DMS 273 treated with DMSO at 0.1 percent for 48 hours (cell line): ENCODE measurements at regions not wholly inside any gene's neighbourhood (a gene's known extent, or its start where the extent isn't known, plus 50 kb on each side); places are given as distances from the start of the nearest gene placed in this dataset.
"Not testable (repeated sequence)": the region's sequence is repeated elsewhere in the genome, so short reads cannot be mapped to it uniquely, and the experiment has no call there.

Experiments used
- DNase-seq: peaks from one replicate; lab custom pipeline; 2025; lab: John Stamatoyannopoulos, UW

DNA sequence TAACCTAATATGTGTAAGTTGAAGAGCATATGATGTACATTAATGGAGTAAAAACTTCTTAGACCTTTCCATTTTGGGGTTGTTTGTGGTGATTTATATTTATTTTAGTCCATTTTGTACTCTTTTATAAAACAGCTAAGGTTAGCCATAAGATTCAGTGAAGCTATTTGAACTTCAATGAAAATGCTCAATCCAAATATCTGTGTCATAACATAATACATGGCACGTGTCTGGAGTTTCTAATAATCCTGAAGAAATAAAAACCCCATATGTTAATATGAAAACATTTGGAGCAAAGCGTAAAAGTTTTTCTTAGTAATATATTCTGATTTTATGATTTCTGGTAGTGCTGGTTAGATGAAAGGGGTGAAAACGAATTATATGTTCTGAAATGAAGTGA is 1729.7 kb downstream of the PCDH9 start:
- DNase-seq: no peak

DNA sequence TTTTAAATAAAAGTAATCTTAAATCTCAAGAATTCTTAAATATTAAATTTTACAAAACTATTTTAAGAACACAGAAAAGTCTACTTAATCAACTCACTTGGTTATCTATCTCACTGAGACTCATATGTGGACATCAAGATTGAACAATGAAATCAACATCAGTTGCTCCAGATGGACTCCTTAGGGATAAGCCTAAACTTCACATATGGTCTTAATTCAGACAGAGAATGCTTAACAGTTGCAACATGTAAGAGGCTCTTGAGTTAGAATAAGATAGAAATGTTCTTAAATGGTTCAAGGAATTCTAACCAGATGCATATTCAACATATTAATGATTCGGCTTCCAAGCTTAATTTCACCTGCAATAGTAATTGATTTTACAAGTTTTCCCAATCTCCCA is 1730.9 kb downstream of the PCDH9 start:
- no peak for DNase-seq

DNA sequence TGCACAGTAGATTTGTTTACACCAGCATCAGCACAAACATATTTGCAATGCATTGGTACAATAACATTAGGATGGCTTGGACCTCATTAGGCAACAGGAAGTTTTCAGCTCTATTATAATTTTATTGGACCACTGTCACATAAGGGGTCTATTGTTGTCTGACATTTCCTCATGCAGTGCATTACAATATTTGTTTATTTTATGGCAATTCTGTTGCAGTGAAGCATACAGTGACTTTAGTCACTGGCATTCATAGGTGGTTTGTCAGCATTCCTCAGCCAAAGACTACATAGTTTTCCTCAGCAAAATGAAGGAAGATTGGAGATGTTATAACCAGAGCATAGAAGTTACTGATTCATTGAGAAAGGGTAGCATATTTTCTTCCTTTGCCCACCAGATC is 1732.9 kb downstream of the PCDH9 start:
- DNase-seq: no peak

DNA sequence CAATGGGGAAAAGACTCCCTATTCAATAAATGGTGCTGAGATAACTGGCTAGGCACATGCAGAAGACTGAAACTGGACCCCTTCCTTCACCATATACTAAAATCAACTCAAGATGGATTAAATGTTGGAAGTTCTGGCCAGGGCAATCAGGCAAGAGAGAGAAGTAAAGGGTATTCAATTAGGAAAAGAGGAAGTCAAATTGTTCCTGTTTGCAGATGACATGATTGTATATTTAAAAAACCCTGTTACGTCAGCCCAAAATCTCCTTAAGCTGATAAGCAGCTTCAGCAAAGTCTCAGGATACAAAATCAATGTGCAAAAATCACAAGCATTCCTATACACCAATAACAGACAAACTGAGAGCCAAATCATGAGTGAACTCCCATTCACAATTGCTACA is 1739.4 kb downstream of the PCDH9 start:
- not testable (repeated sequence) for DNase-seq

DNA sequence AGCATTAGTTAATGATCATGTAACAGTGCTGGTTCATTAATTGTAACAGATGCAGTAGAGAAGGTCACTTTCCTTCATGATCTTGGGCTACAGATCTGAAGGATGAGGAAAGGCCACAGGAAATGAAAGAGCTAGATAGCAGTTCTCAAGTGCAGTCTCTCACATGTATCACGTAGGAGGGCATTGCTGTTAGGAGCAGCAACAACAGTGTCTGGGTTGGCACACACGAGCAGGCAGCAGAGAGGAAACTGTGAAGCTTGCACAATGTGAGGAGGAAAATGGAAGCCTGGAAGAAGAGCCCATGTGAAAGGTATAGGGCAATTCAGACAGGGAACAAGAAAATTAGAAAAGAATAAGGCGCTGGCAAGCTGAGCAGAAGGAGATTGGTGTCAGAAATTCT is 1741.5 kb downstream of the PCDH9 start:
- no peak for DNase-seq

DNA sequence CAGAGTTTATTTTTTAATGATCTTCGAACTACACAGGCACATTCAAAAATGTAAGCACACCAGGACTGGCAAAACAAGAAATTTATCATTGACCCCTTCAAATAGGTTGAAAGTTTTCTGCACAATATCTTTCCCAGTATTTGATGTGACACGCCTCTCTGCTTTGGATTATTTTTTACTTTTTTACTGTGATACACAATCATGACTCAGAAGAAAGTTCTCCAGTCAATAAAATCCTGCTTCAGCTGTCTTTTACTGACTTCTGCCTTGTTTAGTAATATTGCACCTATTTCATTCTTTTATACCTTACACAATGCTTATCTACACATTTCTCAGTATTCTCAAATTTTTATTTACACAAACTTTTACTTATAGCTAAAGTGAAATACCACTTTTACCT is 1750.4 kb downstream of the PCDH9 start:
- DNase-seq: no peak

DNA sequence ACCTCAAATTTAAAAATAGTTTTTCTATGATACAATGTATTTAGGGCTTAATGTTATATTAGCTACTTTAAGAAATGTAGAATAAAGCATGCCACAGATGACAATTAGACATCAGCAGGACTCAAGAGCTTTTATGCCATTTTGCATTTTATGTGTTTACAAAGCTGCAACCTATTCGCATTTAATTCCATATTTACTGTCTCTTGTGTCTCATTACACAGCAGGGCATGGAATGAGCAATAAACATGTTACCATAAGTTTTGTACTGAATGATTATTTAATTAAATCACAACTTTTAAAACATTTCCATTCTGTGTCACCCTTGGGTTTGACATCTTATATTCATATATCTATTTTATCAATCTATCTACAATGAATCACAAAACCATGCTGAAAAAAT is 1756.9 kb downstream of the PCDH9 start:
- DNase-seq: no peak

DNA sequence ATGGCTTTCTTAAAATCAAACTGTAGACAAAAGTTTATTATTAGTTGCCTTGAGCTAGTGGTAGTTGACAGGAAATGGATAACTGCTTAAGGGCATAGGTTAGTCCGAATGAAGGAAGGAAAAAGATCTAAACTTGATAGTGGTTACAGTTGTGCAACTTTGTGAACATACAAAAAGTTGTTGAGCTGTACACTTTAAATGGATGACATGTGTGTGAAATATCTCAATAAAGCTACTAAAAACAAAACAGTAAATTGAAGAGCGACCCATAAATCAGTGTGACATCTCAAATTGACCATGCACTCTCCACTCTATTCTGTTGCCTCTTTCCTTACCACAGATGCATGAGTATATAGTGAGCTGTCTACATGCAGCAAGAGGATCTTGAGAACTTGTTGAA is 1757.8 kb downstream of the PCDH9 start:
- DNase-seq: no peak

DNA sequence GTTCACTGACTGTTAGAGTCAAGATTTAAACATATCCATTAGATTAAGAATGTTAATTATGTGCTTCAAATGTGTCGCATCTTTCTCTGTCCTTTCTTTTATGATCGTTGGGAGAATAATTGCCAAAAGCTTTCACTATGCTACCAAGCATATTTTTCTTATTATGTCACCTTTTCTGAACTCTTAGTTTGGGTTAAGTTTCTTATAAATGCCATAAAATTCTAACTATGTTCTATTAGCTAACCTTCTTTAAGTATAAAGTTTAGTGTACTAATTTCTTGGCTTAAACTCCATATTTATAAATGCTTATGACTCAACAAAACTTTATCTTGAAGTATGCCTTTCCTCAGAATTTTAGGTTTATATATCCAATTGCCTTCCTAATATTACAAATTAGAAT is 1759.4 kb downstream of the PCDH9 start:
- no peak for DNase-seq

DNA sequence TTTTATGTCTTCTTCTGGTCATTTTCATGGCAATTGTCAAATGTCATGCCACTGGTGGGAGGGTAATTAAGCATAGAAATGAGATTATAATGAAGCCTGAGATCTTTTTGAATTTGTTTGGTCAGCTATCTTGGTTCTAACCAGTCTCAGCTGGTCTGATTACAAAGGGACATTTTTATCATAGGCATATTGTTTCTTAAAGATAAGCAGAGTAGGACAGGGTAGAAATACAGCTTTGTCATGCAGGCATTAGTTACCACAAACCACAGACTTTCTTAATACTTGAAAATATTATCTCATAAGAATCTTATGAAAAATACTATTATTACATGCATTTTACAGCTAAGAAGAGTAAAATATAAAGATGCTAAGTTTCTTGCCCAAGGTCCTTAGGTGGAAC is 1761.5 kb downstream of the PCDH9 start:
- no peak for DNase-seq

DNA sequence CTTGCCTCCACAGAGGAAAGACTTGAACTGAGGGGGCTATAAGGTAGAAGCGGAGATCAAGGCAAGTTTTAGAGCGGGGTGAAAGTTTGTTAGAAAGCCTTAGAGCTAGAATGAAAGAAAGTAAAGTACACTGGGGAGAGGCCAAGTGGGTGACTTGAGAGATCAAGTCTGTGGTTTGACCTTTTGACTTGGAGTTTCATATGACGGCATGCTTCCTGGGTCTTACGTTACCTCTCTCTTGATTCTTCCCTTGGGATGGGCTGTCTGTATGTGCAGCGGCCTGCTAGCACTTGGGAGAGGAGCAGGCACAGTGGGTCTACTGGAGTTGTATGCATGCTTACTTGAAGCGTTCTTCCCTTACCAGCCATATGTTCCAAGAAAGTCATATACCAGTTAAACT is 1768.5 kb downstream of the PCDH9 start:
- DNase-seq: no peak

DNA sequence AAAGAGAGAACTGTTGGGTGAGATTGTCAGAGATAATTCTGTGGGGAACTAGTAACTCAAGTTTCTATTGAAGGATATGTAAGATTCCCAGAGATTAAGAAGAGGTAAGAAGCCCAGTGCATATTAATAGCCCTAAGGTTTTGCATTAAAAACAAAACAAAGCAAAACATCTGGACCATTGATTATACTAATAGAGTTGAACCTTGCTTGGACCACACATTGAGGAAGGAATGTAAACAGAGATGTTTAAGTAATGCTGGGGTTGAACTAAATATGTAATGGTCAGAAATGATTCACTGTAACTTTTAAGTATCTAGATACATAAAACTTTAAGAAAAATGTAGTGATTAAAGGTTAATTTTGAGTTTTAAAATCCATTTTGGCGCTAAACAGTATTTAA is 1770.0 kb downstream of the PCDH9 start:
- no peak for DNase-seq

DNA sequence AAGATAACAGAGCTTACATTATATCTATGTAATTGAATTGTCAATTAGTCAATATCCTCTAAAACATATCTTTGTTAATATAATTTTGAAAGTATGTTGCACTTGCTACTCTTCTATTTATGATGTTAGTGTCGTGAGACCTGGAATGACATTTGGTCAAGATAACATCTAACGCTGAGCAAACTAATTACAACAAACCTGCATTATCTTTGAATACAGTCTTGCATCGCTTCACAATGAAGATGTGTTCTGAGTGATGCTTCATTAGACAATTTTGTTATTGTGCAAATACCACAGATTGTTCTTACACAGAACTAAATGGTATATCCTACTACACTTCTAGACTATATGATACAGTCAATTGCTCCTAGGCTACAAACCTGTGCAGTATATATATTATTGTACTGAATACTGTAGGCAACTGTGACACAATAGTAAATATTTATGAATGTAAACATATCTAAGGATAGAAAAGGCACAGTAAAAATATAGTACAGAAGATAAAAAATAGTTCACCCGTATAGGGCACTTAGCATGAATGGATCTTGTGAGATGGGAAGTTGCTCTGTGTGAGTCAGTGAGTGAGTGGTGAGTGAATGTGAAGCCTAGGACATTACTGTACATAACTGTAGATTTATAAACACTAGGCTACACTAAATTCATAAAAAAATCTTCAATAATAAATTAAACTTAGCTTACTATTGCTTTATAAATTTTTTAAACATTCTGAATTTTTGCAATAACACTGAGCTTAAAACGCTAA is 1773.8 kb downstream of the PCDH9 start:
- no peak for DNase-seq

DNA sequence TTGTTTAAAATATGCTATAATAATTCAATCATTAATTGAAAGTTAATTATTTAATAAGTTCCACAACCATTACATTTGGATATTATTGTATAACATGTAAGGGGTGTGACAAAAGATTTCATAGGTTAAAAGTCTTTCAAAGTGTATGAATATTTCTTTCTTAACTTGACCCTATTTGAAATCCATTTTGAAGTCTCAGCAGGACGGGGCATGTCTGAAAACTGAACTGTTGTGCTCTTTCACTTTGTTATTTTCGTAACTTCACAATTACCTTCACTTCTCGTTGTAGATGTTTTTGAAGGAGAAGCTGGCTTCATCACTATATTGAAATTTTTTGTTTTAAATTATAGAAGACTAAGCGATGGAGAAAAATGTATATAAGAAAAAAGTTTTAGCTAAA is 1775.7 kb downstream of the PCDH9 start:
- no peak for DNase-seq

DNA sequence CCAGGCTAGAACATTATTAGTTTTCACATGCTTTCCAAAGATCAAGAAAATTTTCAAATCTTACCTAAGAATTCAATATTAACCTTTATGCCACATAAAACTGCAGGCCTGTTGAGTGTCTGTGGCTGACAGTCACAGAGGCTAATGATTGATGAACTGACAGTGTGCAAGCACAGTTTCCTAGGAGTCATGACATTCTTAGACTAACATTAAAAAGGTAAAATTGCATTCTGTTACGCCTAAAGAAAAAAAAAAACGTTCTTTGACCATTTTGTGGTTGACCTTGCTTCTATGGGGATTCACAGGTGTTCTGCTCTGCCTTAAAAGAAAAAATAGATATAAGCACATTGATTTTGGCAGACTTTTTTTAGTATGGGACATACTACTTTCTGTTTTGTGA is 1776.2 kb downstream of the PCDH9 start:
- no peak for DNase-seq

DNA sequence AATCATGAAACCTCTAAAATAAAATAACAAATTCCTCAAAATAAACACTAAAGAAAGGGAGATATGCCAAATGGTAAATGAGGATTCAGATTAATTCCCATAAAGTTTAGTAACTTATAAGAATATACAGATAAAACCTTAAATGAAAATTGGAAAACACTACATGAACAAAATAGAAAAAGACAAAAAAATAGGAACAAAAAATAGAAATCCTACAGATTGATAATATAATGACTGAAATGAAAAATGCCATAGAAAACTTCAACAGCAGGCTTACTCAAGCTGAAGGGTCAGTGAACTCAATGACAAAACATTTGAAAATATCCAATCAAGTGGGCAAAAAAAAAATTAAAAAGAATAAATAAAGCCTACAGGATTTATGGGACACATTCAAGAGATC is 1784.8 kb downstream of the PCDH9 start:
- no peak for DNase-seq

DNA sequence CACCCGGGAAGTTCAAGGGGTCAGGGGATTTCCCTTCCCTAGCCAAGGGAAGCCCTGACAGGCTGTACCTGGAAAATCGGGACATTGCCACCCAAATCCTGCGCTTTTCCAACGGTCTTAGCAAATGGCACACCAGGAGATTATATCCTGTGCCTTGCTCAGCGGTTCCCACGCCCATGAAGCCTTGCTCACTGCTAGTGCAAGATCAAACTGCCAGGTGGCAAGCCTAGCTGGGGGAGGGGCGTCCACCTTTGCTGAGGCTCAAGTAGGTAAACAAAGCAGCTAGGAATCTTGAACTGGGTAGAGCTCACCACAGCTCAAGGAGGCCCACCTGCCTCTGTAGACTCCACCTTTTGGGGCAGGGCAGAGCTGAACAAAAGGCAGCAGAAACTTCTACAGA is 1794.5 kb downstream of the PCDH9 start:
- DNase-seq: no peak

DNA sequence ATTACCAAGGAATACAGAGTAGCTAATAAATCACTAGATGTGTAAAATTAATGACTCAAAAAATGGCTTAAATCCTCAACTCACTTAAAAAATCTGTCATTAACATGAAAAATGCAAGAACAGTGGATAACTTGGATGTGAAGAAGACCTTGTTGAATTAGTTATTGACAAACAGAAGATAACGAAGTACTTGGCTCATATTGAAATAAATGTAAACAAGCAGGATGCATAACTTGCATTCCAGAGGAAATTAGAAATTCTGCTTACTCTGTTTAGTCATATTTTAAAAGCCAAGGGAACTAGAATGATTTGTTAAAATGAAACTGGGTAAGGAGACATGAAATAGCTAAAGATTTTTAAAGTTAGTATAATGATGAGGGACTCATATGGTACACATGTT is 1812.2 kb downstream of the PCDH9 start:
- DNase-seq: no peak

DNA sequence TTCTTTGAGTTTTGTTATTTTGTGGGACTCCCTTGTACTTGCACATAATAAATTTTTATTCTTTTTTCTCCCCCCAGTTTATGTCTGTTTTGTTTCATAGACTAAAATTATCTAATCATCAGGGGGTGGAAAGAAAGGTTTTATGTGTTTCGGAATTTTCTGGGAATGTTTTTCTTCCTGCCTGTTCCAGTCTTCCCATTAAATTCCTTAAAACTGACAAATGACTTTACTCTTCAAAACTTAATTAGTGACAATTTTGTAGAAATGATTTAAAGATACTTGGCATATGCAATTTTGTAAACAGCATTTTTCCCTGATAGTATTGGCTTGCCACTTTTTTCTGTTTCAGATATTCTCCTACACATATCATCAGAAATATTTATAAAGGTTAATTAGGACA is 1813.4 kb downstream of the PCDH9 start:
- no peak for DNase-seq

DNA sequence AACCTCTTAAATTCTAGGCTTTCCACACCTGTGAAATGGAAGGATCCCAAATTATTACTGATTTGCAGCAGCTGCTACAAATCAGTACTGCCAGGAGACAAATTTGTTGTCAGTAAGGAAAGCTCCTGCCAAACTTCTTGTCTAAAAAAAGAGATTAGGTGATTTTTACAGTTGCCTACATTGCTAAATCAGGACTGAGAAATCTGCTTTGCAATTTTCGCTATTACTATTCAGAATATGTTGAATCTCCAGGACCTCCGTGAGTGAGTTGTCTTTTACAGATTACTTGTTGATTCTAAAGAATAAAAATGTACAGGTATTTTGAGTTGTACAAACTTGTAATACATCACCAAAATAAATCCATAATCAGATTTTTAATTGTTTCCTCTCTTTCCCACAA is 1815.9 kb downstream of the PCDH9 start:
- DNase-seq: no peak

DNA sequence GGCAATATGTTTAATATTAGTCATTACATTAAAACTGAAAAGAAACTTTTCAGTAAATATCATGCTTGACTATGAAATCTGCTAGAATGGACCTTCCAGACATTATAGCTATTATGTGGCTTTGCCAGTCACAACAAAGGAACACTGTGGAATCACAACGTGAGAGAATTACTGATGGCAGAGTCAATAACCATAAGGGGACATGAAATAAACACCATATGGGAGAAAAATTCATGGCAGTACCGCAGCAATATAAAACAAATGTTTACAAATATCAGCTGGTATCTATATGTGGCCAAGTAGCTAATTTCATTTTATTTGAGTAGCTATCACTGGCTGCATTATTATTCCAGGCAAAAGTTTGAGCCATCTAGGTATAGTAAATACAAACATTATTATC is 1818.6 kb downstream of the PCDH9 start:
- DNase-seq: no peak

DNA sequence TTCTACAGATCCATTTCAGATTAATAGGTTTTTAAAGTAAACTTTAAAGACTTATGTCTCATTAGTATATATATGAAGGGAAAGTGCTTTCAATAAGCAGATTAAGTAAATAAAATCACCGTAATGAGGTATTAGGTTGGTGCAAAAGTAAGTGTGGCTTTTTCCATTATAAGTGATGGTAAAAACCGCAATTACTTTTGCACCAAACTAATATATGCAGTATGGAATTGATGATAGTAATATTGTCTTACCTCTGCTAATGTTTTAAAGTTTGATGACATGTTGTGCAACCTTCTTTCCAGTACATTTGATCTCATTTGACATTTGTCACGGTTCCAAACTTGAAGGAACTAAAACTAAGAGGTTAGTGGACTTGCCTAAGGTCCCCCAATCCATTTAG is 1819.3 kb downstream of the PCDH9 start:
- DNase-seq: no peak

DNA sequence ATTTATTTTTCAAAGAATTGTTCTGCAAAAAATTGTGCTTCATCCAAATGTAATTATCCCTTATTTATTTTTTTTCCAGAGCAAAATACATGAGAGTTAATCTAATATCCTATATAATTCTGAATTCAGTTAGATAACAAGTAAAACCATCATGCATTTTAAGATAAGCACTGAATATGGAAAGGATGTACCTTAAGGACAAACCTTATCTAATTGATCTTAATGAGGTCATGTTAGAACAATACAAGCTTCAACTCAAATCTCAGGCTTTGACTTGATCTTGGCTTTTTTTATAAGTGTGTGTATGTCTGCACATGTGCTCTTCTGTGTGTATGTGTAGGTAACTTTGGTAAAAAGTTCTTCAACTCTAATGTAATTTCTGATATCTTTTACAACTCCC is 1828.8 kb downstream of the PCDH9 start:
- no peak for DNase-seq

DNA sequence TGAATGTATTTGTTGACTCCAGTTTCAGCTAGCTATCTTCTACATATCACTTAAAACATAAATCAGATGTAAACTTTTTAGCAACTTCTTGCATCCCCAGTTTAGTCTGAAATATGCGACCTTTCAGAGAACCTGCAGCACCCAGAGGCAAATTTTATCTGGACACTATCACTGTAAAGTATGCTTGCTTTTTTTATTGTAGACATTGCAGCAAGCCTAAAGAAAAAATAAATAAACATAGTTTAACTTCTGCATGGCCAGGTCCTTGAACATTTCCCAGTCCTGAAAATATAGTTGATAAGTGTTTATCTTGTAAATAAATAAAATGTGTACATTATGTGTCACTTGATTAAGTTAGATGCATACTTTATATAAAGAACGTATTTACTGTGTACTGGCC is 1829.4 kb downstream of the PCDH9 start:
- no peak for DNase-seq
